GM12878 (cell line): ENCODE measurements at regions not wholly inside any gene's neighbourhood (a gene's known extent, or its start where the extent isn't known, plus 50 kb on each side); places are given as distances from the start of the nearest gene placed in this dataset.

Experiments used
- ATAC-seq: fragments of 200-7000 bp; cut with Tn5 transposase; 3 replicates; pipeline ENCODE4 v1.9.1; 2020; ENCODE audit warnings: mild to moderate bottlenecking, moderate library complexity
- BruUV-seq: library from RNA; stranded (reverse); fragments of 400-500 nt; replicated peaks from 2 replicates; lab custom pipeline; 2021; lab: Mats Ljungman, UMichigan
- CTCF ChIA-PET: fragments of 300-600 bp; sonication (Branson Sonifier 250); formaldehyde crosslinking; extraction: SDS; loops from one replicate; lab custom pipeline; 2021; ENCODE audit warnings: inconsistent platforms; lab: Yijun Ruan, JAX
- POLR2A ChIA-PET: fragments of 350-600 bp; formaldehyde crosslinking; extraction: SDS; loops from one replicate; lab custom pipeline; 2021; ENCODE audit warnings: inconsistent platforms; lab: Charles Lee
- RAD21 ChIA-PET: fragments of 300-600 bp; sonication (Branson Sonifier 250); formaldehyde crosslinking; loops from one replicate; lab custom pipeline; 2023; ENCODE audit warnings: antibody characterized with exemption; ENCODE audit not compliant: unreplicated experiment; lab: Charles Lee
- SMC1A ChIA-PET: fragments of 300-600 bp; sonication (Branson Sonifier 250); formaldehyde crosslinking; loops from one replicate; lab custom pipeline; 2023; ENCODE audit not compliant: unreplicated experiment, uncharacterized antibody; lab: Charles Lee
- DNase-seq: peaks from one replicate; pipeline ENCODE4 v3.0.0-alpha.2; 2011; ENCODE audit warnings: low read depth, low spot score
- FAIRE-seq: peaks from 3 replicates; lab custom pipeline; 2011; peaks lifted over from hg19 to GRCh38; lab: Jason Lieb, UNC
- H2AFZ ChIP-seq: 2 replicates; pipeline ENCODE4 v1.6.0; 2011; ENCODE audit warnings: low read depth, low read length, control low read depth; ENCODE audit not compliant: control insufficient read depth
- H3K27ac ChIP-seq: 2 replicates; pipeline ENCODE4 v1.5.1; 2011; ENCODE audit warnings: control low read depth; ENCODE audit not compliant: control insufficient read depth, insufficient read depth
- H3K27me3 ChIP-seq, 2 experiments: replicated peaks in 1 of 2; 2 replicates each; pipeline versions ENCODE4 v1.6.0 to v1.6.1; 2011; ENCODE audit warnings: low read length in 1 of 2; ENCODE audit not compliant: control insufficient read depth in 2 of 2, insufficient read depth in 2 of 2
- H3K36me3 ChIP-seq, 2 experiments: 2 replicates each; pipeline ENCODE4 v1.5.1; 2011; ENCODE audit warnings: low read length in 1 of 2; ENCODE audit not compliant: control insufficient read depth in 2 of 2, insufficient read depth in 2 of 2
- H3K4me1 ChIP-seq: 2 replicates; pipeline ENCODE4 v1.6.1; 2011; ENCODE audit warnings: mild to moderate bottlenecking, low read length, moderate library complexity, mixed read lengths; ENCODE audit not compliant: control insufficient read depth, insufficient read depth
- H3K4me2 ChIP-seq: 2 replicates; pipeline ENCODE4 v1.6.0; 2011; ENCODE audit warnings: control low read depth; ENCODE audit not compliant: control insufficient read depth, insufficient read depth
- H3K4me3 ChIP-seq: fragments of 200-600 bp; sonication (generic); 2 replicates; pipeline ENCODE4 v1.5.1; 2016
- H3K79me2 ChIP-seq: 2 replicates; pipeline ENCODE4 v1.6.0; 2011; ENCODE audit warnings: low read length; ENCODE audit not compliant: control insufficient read depth, insufficient read depth
- H3K9ac ChIP-seq: 2 replicates; pipeline ENCODE4 v1.8.0; 2011; ENCODE audit warnings: low read length, control low read depth, mixed read lengths; ENCODE audit not compliant: control insufficient read depth, insufficient read depth
- H3K9me3 ChIP-seq: replicated peaks from 3 replicates; pipeline ENCODE4 v1.5.1; 2011; ENCODE audit warnings: mild to moderate bottlenecking, low read length; ENCODE audit not compliant: control insufficient read depth, insufficient read depth
- H4K20me1 ChIP-seq: 2 replicates; pipeline ENCODE4 v1.6.0; 2011; ENCODE audit not compliant: control insufficient read depth, insufficient read depth
- FOXM1 ChIP-seq: IDR thresholded peaks from 2 replicates; pipeline ENCODE4 v1.6.1; 2012; ENCODE audit warnings: low read depth, mild to moderate bottlenecking, inconsistent platforms, low read length, moderate library complexity
- HDAC6 ChIP-seq: fragments of 200-600 bp; sonication (generic); IDR thresholded peaks from one replicate; pipeline ENCODE4 v1.8.0; 2017; ENCODE audit warnings: antibody characterized with exemption; ENCODE audit not compliant: unreplicated experiment
- RAD21 ChIP-seq: IDR thresholded peaks from 2 replicates; pipeline ENCODE4 v1.6.1; 2011; ENCODE audit warnings: mild to moderate bottlenecking, low read depth, low read length, moderate library complexity; ENCODE audit not compliant: insufficient read depth
- REST ChIP-seq: IDR thresholded peaks from 2 replicates; pipeline ENCODE4 v1.6.1; 2012; ENCODE audit warnings: mild to moderate bottlenecking, low read depth, low read length
- SMC3 ChIP-seq: IDR thresholded peaks from 2 replicates; pipeline ENCODE4 v1.6.1; 2011; ENCODE audit warnings: low read length, improper control_type of control experiment, borderline replicate concordance
- ZNF687 ChIP-seq: fragments of 450-650 bp; IDR thresholded peaks from 2 replicates; pipeline ENCODE4 v1.6.1; 2017; ENCODE audit warnings: mild to moderate bottlenecking, moderate library complexity
- ZSCAN29 ChIP-seq: fragments of 450-650 bp; IDR thresholded peaks from 2 replicates; pipeline ENCODE4 v1.6.1; 2017; ENCODE audit warnings: mild to moderate bottlenecking, moderate library complexity
- in situ Hi-C: fragments of 300-500 bp; cut with MboI; formaldehyde crosslinking; loops from 9 replicates; pipeline ENCODE4 v1.14.3; 2018; ENCODE audit warnings: mixed read lengths
- intact Hi-C: fragments of 100-400 bp; cut with micrococcal nuclease; formaldehyde crosslinking; loops from one replicate; pipeline ENCODE4 v1.14.2; 2022; ENCODE audit not compliant: unreplicated experiment

- Histone ChIP-seq H4K20me1 (no peaks in the 10 kb centered on the region), H3K27me3 (no peaks in the 10 kb centered on the region), H3K4me1 (no peaks in the 10 kb centered on the region), H3K27ac (no peak overlapping the region), H3K9me3 (no peaks in the 10 kb centered on the region), H3K36me3 (no peaks in the 10 kb centered on the region), H3K79me2 (no peaks in the 10 kb centered on the region), H2AFZ (no peak overlapping the region), H3K4me3 (no peak overlapping the region), H3K4me2 (no peak overlapping the region), H3K9ac (no peak overlapping the region)
- intact Hi-C loops (loop anchor here (1.0 kb wide), 2 partner anchors 142 to 286 kb away; no protein-coding TSS in a partner anchor), in situ Hi-C loops (no loop called here)
- ATAC-seq (no peak), DNase-seq (no peak), FAIRE-seq (no peak)
- no TSS peak for BruUV-seq
- CTCF ChIA-PET: interaction anchor here (0.9 to 3.2 kb wide), 15 partner anchors 11 to 342 kb away, joined by 3 to 55 read pairs (median 5); partner anchors contain the start of gene CEP162
- SMC1A ChIA-PET: interaction anchor here (0.8 to 3.1 kb wide), 12 partner anchors 9 to 286 kb away, joined by 3 to 37 read pairs (median 5); no protein-coding TSS in a partner anchor
- RAD21 ChIA-PET: interaction anchor here (0.8 to 3.3 kb wide), 6 partner anchors 12 to 286 kb away, joined by 3 to 27 read pairs (median 8); no protein-coding TSS in a partner anchor
- TF ChIP-seq ZSCAN29 (no peak), HDAC6 (no peak)
- POLR2A ChIA-PET: no interaction called here
Observed at GRCh38 chr6:84569882-84570281, 194.5 kb downstream of the TBX18 start.

- H3K4me2 ChIP-seq: no peak overlapping the region
- H3K27me3 ChIP-seq: no peaks in the 10 kb centered on the region
- no peak overlapping the region for H2AFZ ChIP-seq
- intact Hi-C loops (loop anchor here (1.0 kb wide), 2 partner anchors 141 to 285 kb away; no protein-coding TSS in a partner anchor), in situ Hi-C loops (no loop called here)
- H3K27ac ChIP-seq: no peak overlapping the region
- ChIA-PET SMC1A (interaction anchor here (0.6 to 3.2 kb wide), 22 partner anchors 7 to 455 kb away, joined by 3 to 37 read pairs (median 4); no protein-coding TSS in a partner anchor), RAD21 (interaction anchor here (0.7 to 3.3 kb wide), 10 partner anchors 13 to 285 kb away, joined by 3 to 27 read pairs (median 6); no protein-coding TSS in a partner anchor), CTCF (interaction anchor here (0.6 to 3.2 kb wide), 21 partner anchors 12 to 341 kb away, joined by 3 to 55 read pairs (median 3); partner anchors contain the start of gene CEP162), POLR2A (interaction anchor here (0.9 kb wide), 1 partner anchor 13 kb away, joined by 10 read pairs; no protein-coding TSS in a partner anchor)
- H4K20me1 ChIP-seq: no peaks in the 10 kb centered on the region
- no peak overlapping the region for H3K9ac ChIP-seq
- H3K4me1 ChIP-seq: no peaks in the 10 kb centered on the region
- no TSS peak for BruUV-seq
- FAIRE-seq (no peak), DNase-seq (no peak), ATAC-seq (peak; percentile 58; the same call in 2 of the 3 replicates)
- no peaks in the 10 kb centered on the region for H3K79me2 ChIP-seq
- no peaks in the 10 kb centered on the region for H3K9me3 ChIP-seq
- H3K4me3 ChIP-seq: no peak overlapping the region
- no peaks in the 10 kb centered on the region for H3K36me3 ChIP-seq
- TF ChIP-seq RAD21 (peak; percentile 51), SMC3 (peak; percentile 53; the same call in 1 of the 2 replicates), REST (no peak), ZNF687 (no peak), FOXM1 (no peak)
Observed at GRCh38 chr6:84568971-84569370, 195.4 kb downstream of the TBX18 start.
